ENCODE measurements at regions not wholly inside any gene's neighbourhood (a gene's known extent, or its start where the extent isn't known, plus 50 kb on each side); places are given as distances from the start of the nearest gene placed in this dataset.

DNA sequence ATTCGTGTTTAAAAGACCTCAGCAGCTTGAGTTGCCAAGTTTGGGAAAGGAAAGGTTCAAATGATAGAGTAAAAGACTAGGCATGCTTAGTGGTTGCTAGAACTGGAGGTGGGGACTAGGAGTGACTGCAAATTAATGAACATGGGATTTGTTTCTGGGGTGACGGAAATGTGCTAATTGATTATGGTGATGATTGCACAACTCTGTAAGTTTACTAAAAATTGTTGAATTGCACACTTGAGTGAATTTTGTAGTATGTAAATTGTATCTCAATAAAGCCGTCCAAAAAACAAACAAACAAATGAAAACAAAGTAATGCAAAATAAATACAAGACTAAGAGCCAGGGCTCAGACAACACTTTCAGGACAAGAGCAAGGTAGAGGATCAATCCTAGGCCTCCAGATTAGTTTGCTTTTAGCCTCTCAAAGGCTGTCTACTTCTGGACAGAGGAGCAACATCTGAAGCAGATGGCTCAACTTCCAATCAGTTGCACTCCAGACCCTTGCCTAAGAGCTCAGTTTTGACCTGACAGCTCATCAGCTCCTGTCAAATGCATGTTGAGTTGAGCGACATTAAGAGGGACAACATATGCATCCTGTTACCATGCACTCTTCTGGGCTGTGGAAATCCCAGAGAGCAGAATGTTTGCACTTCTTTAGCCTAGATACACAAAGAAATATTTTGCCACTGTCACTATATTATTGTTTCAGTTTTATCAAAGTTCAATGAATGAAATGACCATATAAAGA, 111.2 kb upstream of the ASIC2 start:
- no peak for DNase-seq

DNA sequence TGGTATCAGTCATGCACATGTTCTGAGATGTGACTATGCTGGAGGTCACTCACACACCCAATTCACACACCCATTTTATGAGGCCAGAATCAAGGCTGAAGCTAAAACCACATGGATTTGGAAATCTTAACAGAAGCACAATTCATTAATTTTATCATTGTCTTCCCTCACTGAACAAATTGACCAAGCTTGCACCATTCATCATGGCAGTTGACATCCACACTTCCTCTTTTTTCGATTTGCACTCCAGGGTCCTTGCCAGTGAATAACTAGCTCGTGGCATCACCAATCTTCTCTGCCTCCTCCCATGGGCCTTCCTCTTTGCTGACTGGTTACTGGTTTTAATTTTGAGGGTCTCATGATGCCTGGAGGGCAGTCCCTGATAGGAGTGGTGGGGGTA, 123.0 kb upstream of the ASIC2 start:
- no peak for DNase-seq

- DNase-seq, result no peak
Observed at GRCh38 chr17:33421933-33422332, 128.8 kb upstream of the ASIC2 start.

DNA sequence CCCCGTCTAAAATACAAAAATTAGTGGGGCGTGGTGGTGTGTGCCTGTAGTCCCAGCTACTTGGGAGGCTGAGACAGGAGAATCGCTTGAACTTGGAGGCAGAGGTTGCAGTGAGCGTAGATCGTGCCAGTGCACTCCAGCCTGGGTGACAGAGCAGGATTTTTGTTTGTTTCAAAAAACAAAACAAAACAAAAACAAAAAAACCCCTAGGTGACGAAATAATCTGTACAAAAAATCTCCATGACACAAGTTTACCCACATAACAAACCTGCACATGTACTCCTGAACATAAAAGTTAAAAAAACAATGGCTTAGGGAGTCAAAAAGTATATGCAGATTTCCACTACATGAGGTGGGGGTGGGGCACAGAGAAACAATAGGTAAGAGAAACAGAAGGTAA, 140.5 kb upstream of the ASIC2 start:
- no peak for DNase-seq

- DNase-seq, result no peak
Observed at GRCh38 chr17:33434841-33435240, 141.7 kb upstream of the ASIC2 start.

DNA sequence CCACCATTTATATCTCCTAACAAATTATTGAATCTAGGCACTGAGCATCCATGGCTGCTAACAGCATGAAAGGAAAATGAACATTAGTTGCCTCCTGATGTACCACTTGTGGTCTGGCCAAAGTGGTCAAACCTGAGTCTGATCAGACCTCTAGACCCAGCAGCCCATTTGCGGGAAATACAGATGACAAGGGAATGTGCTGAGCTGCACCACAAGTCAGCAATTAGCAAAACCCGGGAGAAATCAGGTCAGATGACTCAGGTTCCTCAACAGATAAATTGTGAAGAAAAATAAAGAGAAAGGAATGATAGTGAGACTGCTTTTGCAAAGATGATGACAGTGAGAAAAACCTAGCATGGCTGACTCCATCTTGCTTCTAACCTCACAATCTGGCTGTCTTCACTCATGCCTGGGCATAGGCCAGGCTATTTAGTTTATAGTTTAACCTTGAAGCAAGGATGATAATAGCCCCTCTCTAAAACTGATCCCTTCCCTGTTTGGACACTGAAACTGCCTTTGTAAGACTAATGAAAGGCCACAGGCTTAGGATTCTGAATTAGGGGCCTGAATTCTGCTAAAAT, 142.7 kb upstream of the ASIC2 start:
- no peak for DNase-seq

- DNase-seq, result no peak
Observed at GRCh38 chr17:33436321-33436720, 143.2 kb upstream of the ASIC2 start.

- DNase-seq, result no peak
Observed at GRCh38 chr17:33438139-33438538, 145.0 kb upstream of the ASIC2 start.

DNA sequence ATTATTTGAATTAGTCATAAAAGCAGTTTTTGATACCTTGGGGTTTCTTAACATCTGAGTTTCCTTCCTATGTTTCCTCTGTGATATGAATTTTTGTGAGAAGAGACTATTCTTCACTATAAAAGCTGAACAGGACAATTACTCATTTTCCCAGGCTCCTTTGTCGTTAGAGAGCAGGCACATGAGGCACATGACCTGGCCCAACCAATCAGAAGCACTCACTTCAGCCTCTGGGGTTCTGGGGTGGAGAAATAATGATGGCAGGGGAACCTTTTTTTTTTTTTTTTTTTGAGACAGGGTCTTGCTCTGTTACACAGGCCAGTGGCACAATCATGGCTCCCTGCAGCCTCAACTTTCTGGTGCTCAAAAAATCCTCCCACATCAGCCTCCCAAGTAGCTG, 145.5 kb upstream of the ASIC2 start:
- DNase-seq, result no peak

GRCh38 chr17:33442320-33442719, 149.2 kb upstream of the ASIC2 start:
- DNase-seq, result no peak

DNA sequence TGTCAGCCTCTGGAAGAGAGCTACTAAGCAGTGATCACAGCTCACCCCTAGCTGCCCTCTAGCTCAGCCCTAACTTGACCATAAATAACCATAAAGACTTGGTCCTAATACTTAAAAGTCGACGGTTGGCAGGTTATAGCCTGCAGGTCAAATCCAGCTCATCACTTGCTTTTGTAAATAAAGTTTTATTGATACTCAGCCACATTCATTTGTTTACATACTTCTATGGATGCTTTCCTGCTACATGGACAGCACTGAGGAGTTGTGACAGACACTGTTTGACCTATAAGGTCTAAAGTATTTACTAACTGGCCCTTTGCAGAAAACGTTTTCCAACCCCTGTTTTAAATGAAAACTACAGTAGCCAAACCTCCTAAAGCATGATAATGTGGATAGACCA, 151.6 kb upstream of the ASIC2 start:
- DNase-seq, result no peak

GRCh38 chr17:33447090-33447489, 154.0 kb upstream of the ASIC2 start:
- no peak for DNase-seq

DNA sequence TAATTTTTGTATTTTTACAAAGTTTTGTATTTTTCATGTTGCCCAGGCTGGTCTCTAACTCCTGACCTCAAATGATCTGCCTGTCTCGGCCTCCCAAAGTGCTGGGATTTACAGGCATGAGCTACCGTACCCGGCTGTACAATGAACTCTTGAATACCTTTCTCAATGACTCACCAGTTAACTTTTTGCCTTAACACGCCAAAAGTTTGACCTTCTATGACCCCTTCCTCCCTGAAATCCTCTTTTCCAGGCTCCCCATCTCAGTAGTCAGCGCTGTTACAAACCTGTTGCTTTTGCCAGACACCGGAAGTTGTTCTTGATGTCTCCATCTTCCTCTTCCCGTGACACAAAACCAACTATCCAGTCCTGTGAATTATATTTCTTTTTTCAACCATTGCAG, 158.1 kb upstream of the ASIC2 start:
- DNase-seq, result no peak

- no peak for DNase-seq
Observed at GRCh38 chr17:33457477-33457876, 164.4 kb upstream of the ASIC2 start.

- DNase-seq, result no peak
Observed at GRCh38 chr17:33459078-33459940, 166.2 kb upstream of the ASIC2 start.

DNA sequence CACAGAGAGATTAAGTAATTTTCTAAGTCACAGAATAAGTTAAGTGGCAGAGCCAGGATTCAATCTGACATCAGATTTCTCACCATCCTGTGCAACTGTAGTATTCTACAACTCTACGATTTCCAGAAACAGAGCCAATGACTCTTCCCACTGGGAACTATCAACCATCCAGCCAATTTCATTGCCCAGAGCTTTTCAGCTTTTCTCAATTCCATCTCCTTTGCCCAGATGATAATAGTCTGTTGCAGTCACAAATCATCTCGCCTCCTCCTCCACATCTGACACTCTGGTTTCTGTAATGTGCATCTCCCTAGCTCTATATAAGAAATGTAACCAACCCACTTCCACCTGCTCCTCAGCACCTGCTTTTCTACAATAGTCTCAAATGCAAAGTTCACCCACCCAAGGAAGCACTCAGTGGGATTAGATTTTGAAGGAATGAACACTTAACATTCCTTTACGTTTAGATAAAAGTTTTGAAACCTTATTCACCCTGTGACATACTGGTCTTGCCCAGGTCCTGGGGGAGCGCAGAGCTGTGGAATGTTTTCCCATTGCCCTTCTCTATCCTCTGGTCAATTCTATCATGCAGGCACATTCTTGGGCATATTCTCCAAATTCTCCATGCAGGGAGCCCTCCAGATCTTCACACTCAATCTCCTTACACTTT, 167.8 kb upstream of the ASIC2 start:
- DNase-seq, result no peak

- DNase-seq, result no peak
Observed at GRCh38 chr17:33463887-33464286, 170.8 kb upstream of the ASIC2 start.

DNA sequence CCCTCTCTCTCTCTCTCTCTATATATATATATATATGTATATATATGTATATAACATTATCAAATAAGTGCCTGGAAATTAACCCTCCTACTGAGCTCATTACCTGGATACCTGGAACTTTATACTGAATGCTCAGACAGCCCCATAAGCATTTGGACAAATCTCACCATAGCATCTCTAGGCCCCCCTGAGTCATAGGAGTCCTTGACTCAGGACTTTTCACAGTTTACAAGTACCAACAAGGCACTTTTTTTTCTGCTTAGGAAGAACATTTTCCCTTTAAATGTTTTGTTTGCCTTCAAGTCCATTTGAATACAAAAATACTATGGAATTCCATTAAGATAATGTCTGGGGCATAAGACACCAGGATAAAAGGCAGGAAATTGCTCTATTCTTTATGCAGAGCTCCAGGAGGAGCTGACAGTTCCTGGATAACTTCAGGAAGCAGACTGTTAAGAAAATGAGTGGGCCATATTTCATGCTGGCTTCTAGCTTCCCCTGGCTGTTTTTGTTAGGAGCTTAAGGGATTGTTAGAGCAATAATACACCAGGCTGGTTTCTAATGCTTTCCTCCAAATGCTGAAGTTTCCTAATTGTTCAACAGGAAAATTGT, 171.7 kb upstream of the ASIC2 start:
- no peak for DNase-seq

GRCh38 chr17:33469421-33469820, 176.3 kb upstream of the ASIC2 start:
- DNase-seq, result no peak

DNA sequence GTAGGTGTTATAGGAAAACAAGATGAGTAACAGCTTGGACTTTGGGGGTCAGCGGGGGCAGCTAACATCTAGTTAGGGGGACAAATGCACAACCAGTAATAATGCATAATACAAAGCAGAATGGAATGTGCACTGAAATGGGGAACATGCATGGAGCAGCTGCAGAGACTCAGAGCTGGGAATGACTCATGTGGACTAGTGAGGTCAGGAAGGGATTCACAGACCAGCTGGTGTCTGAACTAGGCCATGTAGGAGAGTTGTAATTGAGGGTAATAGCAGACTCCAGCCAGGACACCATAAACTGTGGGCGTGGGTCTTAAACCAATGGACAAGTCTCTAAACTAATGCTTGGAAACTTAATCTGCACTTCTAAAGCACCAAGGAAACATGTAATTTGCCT, 176.8 kb upstream of the ASIC2 start:
- no peak for DNase-seq

DNA sequence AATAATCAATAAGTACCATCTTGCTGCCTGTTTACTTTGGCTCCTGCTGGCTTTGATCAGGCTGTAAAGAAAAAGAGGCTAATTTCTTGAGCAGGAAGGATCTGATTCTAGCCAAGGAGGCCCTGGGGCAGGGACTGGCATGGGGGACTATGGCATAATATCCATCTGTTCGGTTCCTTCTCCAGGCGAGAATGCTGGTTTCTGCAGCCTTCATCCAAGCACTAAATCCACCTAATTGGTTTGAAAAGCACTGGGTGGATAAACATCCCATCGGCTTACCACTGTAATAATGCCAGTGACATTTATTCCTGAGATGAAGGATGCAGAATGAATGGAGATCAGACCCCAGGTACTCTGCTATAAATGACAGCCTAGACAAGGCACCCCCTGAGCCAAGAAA, 180.0 kb upstream of the ASIC2 start:
- DNase-seq, result no peak

GRCh38 chr17:33474789-33475188, 181.7 kb upstream of the ASIC2 start:
- DNase-seq, result no peak

GRCh38 chr17:33475594-33475993, 182.5 kb upstream of the ASIC2 start:
- no peak for DNase-seq
